HG02973 (cell line): ENCODE measurements at regions not wholly inside any gene's neighbourhood (a gene's known extent, or its start where the extent isn't known, plus 50 kb on each side); places are given as distances from the start of the nearest gene placed in this dataset.
"Not testable (repeated sequence)": the region's sequence is repeated elsewhere in the genome, so short reads cannot be mapped to it uniquely, and the experiment has no call there.

Experiments used
- ATAC-seq: cut with Tn5 transposase; IDR thresholded peaks from one replicate; pipeline ENCODE4 v1.9.1; 2021; ENCODE audit warnings: moderate library complexity; ENCODE audit not compliant: unreplicated experiment

DNA sequence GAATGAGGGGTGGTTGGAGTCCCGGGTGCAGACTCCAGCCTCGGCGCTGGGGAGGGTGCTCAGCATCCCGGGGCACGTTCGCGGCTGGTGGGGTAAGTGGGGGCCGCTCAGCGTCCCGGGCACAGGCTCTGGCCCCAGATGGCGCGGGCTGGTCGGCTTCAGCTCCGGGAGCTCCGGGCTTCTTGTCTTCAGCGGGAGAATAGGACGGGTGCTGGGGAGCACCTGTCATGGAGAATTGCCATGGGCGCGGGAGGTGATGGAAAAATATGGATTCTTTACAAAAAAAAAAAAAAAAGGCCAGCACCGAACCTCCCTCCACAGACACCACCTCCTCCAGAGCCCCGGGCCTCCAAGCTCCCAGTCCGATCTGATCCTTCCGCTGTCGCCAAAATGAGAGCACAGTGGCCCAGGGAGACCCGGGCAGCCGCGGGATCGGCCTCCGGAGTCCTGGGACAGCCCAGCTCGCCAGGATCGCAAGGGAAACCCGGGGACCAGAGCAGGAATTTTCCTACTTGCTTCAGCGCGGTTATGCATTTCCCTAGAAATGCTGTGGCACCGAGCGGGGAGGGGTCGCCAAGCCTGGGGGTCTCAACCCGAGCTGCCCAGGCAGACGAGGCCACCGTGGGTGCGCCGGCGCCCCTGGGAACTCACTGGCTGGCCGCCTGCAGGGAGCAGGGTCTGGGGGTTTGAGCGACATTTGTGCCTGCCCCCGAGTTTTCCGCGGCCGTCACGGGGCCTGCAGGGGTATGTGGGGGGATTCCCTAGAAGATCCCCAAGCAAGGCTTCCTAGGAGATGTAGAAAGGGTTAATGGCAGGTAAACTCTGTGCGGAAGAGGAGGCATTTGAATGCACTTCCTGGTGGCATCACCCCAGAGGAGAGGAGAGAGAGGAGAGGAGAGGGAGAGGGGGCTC is 1336.9 kb downstream of the BRD1 start:
- no peak for ATAC-seq

DNA sequence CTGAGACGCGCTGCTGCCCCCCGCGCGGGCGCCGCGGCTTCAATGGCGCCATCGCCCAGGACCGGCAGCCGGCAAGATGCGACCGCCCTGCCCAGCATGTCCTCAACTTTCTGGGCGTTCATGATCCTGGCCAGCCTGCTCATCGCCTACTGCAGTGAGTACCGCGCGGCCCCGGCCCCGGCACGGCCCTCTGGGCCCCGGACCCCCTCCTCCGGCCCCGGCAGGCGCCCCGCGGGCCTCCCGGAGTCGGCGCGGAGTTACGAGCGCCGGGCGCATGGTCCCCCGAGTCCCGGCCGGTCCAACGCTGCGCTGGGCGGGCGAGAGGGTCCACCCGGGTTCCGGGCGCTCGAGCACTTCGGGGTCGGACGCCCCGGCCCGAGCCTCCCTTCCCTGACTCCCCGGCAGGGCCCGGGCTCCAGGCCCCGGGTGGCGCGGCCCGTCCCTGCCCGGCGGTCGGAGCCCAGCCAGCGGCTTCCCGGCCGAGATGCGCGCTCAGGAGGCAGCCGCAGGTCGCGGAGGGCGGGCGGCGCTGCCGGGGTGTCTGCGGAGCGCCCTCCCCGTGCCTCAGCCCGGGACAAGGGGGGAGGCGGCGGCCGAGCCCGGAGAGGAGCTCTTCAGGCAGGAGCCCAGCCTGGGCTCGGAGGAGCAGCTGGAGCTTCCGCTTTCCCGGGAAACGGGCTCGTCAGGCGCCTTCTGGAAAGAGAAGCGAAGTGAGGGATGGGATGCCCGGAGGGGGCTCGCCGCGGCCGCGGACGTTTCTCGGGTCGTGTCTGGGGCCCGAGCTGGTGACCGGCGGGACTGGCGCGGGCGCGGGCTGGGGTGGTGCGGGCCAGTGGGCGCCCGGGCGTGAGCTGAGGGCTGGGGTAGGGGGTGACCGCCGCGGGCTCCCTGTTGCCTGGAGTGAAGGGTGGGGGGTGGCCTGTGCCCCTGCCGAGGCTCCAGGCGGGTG is 1337.8 kb downstream of the BRD1 start:
- ATAC-seq: no peak

DNA sequence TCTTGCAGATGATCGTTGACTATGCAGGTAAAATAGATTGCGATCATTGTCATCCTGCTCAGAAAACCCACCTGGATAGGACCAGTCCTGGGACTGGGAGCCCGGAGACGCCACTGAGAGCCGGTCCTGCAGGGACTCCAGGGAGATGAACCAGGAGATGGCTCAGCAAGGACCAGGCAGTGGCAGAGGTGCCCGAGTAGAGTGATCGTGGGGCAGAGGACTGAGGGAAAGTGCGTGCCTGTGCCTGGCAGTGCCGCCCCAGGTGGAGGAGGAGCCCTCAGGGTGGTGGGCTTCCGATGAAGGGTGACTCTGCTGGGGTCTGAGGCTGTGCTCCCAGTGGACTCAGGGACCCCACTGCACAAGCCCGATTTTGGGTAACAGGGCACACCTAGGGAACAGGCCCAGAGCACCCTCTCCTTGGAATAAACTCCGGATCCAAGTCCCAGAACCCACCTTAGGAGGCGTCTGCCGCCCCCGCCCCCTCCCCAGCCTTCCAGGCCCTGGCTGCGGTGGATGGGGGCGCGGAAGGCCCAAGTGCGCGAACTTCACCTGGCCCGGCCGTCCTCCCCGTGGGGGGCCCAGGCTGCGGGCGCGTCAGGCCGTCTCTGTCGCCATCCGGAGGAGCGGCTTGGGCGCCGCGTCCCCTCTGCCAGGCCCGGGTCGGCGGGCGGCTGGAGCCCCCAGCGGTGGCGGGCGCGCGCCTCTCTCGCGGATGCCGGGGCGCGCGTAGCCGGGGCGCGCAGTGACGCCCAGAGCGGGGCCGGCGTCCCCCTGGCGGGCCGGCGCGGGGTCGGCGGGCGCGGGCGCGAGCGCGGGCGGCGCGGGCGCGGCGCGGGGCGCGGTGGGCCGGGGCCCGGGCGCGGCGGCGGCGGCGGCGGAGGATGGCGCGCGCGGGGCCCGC is 1338.8 kb downstream of the BRD1 start:
- no peak for ATAC-seq

DNA sequence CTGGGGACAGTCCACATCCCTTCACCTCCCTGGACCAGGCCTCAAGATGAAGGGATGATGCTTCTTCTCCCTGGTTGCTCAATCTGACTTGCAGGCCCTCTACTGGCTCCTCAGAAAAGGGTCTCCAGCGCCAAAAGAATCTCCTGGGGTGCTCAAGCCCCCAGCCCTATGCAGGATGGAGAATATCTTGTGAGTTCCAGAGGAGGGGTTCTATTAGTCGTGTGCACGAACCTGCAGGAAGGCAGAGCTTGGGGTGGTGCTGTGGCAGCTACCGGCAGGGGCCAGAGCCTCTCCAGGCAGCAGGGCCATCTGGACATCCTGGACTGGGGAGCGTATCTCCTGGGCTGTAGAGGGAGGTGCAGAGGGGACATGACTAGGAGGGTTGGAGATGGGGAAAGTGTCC is 1339.5 kb downstream of the BRD1 start:
- no peak for ATAC-seq

DNA sequence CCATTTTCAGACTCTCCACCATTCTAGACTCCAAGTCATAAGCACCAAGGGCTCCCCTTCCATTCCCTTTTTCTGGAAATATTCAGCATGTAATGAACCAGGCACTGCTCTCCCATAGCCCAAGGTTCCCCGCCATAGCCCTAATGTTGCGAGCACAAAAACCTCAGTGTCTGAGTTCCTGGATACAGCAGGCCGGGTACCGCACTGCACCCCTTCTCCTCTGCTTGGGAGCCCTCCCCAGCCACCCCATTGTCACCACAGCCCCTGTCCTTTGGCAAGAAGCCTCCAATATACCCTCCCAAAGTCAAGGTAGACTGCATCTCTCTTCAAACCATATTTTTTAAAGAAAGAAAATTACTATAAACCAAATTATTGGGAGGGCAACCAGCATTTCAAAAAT is 1341.1 kb downstream of the BRD1 start:
- ATAC-seq: no peak

DNA sequence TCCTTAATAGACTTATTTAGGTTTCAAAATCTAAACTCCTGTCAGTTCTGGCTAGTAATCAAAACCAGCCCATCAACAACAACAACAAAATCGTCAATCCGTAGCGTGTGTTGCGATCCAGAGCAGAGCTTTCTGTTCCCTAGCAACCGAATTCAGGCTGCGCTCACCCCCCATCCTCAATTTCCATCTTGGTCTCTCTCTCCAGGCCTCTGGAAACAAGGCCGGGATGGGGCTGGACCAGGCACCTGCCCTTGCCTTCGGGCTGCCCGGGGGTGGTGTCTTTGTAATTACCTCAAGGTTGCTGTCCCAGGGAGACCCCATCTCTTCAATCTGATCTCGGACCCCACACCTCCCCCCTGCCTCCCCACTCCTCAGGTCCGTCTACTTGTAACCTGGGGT is 1341.5 kb downstream of the BRD1 start:
- no peak for ATAC-seq

DNA sequence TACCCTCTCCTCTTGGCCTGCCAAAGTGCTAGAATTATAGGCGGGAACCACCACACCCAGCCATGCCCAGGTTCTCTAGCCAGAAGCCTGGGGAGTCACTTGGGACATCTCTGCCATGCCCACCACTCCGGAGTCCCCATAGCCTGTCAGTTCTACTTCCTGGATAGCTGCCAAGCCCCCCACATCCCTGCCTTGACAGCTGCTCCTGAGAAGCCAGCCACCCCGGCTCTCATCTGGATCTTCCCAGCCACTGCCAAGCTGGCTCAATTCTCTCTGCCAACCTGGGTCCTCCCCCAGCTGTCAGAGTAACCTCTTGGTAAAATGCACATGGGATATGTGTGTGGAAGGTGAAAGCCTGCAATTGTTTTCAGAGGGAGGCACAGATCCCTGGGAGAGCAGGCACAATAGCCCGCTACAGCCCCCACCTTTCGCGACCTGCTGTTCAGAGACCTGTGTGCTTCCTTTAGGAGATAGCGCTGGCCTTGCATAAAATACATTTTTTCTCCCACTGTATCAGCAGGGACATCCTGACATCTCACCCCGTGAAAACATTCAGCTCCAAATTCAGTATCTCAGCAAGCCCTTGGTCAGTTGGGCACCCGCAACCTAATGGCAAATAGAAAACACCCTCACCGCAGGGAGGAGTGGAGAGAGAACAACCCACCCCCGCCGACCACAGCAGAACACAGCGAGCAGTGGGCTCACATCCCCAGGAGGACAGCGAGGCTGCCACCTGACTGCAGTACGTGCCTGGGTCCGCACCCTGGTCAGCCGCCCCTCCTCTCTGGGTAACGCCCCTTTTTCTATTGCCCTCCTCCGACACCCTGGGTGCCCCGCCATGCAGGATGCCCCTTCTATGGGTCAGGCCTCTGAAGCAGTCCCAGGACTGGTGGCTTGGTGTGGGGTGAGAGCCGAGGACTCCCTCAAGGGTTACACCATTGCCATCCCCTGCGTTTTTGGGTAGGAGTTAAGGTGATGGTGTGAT is 1342.2 kb downstream of the BRD1 start:
- ATAC-seq: no peak

DNA sequence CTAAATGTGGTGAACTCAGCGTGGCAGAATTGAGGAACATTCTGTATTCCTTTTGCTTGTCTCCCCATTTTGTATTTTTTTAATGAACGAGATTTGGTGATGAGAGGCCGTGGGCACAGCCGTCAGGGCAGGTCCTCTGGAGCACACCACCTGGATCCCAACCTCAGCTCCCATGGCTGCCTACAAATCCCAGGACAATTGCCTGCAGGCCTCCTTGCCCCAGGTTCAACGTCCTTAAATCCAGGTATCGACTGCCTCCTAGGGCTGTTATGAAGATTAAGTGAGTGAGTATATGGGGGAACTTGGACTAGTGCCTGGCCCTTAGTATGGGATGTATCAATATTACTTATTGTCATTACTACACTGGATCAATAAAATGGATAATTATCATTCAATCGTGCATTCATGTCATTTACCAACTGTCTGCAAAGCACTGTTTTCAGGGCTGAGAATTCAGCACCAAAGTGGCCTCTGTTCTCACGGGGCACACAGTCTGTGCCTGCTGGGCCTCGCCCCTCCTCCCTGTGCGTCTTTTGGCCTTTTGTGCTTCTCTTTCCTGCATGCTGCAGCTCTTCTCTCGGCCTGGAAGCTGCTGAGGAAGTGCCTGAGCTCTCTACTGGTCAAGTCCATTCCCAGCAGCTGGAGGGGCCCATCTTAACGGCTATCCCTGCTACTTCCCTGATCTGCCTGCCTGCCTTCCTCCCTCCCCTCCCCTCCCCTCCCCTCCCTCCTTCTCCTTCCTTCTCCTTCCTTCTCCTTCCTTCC is 1343.7 kb downstream of the BRD1 start:
- no peak for ATAC-seq

DNA sequence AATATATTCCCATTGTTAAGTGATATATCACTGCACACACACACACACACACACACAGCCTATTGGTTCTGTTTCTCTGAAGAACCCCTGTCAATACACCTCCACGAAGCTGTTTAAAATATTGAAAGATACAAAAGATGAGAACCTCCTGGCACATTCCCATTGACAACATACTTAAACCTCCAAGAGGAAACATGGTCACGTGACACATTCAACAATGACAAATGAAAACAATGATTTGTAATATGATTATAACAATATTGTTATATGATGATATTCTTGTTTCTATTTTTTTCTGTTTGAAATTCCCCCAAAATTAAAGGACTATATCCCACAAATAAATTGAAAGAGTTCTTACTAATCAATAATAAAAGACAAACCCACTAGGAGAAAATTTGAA is 1344.9 kb downstream of the BRD1 start:
- ATAC-seq: no peak

DNA sequence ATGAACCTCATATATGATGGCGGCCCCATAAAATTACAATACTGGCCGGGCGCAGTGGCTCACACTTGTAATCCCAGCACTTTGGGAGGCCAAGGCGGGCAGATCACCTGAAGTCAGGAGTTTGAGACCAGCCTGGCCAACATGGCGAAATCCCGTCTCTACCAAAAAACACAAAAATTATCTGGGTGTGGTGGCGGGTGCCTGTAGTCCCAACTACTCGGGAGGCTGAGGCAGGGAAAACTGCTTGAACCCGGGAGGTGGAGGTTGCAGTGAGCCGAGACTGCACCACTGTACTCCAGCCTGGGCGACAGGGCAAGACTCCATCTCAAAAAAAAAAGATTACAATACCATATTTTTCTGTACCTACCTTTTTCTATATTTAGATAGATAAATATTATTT is 1345.5 kb downstream of the BRD1 start:
- ATAC-seq: not testable (repeated sequence)

DNA sequence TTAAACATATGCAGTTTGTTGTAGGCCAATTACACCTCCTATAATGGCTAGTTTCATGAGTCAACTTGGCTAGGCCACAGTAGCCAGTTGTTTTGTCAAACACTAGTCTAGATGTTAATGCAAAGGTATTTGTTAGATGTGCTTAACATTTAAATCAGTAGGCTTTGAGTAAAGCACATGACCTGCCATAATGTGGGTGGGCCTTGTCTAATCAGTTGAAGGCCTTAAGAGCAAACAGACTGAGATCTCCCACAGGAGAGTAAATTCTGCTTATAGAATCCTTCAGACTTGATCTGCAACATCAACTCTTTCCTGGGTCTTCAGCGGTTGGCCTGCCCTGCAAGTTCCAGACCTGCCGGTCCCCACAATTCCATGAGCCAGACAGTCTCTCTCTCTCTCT is 1345.9 kb downstream of the BRD1 start:
- no peak for ATAC-seq

DNA sequence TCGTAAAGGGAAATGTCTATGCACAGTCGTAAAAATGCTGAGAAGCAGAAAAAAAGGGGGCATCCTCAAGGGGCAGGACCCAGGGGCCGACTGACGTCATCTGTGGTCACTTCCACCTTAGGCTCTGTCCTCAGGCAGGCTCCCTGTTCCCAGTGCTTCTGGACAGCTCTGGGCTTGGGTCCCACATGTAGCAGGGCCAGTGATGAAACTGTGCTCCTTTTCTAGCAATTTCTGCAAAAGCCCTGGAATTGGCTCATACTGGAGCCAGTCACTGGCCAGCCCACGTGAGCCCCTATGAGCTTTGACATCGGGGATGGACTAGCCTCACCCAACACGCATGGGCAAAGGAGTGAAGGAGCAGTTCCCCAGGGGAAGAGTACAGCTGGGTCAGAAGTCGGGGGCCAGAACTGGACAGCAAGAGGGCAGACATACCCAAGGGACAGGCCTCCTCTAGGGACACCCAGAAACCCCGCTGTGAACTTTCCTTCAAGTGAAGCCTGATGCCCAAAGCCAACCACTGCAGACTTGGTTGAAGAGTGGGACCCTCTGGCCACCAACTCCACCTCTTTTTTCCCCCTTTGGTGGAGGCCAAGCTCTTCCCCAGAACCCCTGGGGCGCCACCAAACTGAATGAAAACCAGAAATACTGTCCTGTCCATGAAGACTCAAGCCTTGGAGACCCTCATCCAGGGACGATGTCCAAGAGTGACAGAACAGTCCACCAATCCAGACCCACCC is 1349.0 kb downstream of the BRD1 start:
- ATAC-seq: no peak

DNA sequence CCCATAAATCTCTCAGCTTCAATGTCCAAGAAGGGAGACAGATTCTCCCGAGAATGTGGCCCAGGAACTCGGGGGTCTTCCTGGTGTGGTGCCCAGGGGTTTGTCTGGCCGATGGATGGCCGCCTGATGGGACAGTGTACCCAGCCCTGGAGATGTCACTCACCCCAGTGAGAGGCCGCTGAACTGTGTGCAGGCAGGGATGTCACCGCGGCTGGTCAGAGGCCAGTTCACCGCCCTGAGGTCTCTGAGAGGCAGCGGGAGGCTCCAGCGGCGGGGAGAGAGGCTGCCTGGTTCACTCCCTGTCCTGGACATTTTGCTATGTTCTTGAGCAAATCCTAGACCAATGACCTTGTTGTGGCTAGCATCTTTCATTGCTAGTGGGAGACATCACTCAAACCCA is 1349.5 kb downstream of the BRD1 start:
- no peak for ATAC-seq

DNA sequence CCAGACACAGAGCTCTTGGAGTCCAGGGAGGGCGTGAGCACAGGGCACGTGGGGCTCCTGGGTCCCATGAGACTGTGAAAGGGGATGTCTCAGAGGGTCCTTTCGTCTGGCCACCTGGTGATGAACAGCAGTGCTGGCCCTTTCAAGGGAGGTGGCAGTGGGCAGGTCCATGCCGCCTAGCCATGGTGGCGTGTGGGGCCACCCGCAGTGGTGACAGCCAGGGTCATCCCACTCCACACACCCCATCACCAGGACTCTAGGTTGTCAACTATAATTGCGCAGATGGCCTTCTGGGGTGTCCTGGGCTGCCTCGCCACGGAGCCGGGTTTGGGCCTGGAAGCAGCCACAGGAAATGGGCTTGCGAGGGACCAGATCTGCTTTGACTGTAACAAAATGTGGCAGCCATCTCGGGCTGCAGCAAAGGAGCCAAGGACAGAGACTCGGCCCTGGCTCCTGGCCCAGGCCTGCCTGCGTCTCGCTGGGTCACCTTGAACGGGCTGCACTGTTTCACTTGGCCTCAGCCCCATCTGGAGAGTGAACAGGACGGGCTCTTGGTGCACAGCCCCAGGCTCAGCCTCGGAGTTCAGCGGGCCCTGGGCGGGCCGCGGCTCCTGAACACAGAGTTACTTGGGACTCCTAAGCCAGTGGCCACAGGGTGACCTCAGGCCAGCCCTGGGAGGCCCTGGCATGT is 1350.5 kb downstream of the BRD1 start:
- no peak for ATAC-seq

DNA sequence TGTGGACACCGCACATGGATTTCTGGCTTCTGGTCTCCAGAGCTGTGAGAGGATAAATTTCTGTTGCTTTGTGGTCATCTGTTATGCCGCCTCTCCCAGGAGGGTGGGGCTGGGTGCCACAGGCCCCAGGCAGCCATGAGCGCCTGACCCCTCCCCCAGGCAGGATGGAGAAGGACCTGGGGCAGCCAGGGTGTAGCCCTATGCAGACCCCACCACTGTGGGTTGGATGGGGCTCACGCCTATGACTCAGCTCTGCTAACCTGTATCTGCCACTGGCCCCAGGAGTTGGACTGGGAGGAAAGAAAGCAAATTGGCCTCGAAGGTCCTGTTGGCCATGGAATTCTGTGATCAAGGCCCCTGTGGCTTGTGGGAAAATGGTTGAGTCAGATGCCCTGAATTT is 1351.1 kb downstream of the BRD1 start:
- no peak for ATAC-seq

DNA sequence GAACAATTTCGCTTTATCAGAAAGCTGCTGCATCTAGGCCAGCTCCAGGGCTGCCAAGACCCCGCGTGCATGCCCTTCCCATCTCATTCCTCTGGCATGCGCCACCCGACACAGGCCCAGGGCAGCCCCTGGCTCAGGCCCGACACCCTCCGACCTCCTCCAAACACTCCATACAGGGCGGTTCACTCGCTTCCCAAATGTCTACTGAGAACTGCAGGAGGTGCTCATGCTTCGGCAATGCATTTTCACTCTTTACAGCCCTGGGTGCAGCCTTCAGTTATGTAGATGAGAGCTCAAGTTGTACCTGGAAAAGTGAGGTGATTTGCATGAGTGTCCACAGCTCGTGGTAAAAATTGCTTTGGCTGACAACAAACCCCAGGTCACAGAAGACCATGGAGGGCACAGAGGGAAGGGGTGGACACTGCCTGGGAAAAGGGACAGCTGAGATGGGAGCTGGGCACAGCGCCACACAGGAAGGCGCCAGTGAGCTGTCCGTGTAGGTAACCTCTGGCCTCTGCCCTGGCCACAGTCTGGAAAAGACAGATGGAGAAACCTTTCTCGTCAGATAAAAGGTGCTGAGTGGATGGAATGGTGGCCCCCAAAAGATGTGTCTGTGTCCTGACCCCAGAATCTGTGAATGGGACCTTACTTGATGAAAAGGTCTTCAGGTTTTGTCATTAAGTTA is 1351.9 kb downstream of the BRD1 start:
- no peak for ATAC-seq

DNA sequence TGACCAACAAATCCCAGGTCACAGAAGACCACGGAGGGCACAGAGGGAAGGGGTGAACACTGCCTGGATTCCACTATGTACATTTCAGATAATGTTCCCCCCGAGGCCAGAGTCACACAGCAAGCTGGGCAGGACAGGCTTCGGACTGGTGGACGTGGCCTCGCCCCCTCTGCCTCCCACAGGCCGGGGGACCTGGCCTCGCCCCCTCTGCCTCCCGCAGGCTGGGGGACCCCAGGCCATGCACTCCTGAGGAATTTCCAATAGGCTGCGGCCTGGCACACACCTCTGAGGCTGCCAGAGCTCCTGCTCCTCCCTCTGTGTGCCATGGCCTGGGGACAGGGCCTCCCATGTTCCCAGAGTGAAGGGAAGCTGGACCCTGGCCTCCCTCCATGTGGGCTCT is 1352.8 kb downstream of the BRD1 start:
- no peak for ATAC-seq
